ENCODE measurements at regions not wholly inside any gene's neighbourhood (a gene's known extent, or its start where the extent isn't known, plus 50 kb on each side); places are given as distances from the start of the nearest gene placed in this dataset.

DNA sequence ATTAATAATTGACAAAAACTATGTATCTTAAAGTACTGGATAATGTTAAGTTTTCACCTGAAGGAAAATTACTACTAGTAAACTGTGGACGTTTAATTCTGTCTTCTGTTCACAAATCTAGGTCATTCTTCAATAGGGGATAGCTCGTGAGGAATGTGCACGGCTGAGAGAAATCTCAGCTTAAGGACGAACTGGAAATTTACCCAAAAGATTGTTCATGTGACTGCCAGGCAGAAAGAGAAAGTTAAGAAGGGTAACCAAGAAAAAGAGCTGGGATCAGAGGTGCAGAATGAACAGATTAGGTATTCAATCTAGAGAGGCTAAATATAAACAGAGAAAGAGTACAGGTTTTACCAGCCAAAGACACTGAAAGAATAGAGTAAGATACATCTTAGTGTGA is 245.3 kb downstream of the CASP12 start:
- TF ChIP-seq, protein P1, sequence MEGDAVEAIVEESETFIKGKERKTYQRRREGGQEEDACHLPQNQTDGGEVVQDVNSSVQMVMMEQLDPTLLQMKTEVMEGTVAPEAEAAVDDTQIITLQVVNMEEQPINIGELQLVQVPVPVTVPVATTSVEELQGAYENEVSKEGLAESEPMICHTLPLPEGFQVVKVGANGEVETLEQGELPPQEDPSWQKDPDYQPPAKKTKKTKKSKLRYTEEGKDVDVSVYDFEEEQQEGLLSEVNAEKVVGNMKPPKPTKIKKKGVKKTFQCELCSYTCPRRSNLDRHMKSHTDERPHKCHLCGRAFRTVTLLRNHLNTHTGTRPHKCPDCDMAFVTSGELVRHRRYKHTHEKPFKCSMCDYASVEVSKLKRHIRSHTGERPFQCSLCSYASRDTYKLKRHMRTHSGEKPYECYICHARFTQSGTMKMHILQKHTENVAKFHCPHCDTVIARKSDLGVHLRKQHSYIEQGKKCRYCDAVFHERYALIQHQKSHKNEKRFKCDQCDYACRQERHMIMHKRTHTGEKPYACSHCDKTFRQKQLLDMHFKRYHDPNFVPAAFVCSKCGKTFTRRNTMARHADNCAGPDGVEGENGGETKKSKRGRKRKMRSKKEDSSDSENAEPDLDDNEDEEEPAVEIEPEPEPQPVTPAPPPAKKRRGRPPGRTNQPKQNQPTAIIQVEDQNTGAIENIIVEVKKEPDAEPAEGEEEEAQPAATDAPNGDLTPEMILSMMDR (IDR thresholded peaks at IDR 0.05), result no peak
- TF ChIP-seq POLR2A (IDR thresholded peaks at IDR 0.05) (no peak), EP300 (IDR thresholded peaks at IDR 0.05) (no peak)

All from ovary (tissue), 3 donors.